HG03280 (cell line): ENCODE measurements at regions not wholly inside any gene's neighbourhood (a gene's known extent, or its start where the extent isn't known, plus 50 kb on each side); places are given as distances from the start of the nearest gene placed in this dataset.

Source experiments
- ATAC-seq: cut with Tn5 transposase; IDR thresholded peaks from one replicate; pipeline ENCODE4 v1.9.1; 2021; ENCODE audit warnings: mild to moderate bottlenecking, moderate library complexity; ENCODE audit not compliant: unreplicated experiment

DNA sequence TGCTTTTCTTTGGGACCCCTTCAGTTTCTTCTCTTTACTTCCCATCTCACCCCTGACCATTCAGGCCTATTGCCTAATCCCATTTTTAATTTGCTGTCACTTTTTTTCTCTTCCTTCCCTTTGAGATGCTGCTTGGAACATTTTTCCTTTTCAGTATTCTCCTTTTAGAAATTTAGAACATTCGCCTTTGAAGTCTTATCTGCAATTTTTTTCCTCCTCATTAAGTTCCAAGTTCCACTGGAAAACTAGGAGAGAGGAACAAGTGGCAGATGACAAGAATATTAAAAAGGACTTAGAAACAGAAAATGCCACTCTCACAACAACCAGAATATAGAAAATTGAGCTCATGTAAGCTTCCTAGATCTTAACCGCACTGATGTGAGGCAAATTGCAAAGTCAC, 126.6 kb downstream of the PSMG1 start:
- no peak for ATAC-seq

DNA sequence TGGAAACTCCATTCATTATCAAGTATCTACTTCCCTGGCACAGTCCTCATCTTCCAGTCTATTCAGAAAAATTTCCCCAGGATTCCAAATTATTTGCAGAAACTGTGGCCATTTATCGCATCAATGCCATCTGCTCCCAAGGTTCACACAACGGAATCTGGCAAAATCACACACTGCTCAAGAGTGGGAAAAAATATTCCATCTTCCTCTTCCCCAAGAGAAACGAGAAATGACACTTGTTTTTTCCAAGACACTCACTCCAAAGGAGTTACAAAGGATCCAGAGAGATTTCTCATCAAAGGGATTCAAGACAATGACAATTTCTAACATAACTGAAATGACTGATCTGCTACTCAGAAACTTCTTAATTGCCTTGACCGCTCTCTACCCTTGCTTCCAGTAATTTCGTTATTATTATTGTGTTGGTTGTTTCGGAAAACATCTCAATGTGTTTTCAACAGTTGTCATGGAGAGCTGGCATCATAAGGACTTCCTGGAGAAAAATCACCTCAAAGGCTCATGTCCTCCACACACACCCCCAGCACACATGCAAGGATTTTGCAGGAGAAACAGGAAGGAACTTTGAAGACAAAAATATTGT, 128.0 kb downstream of the PSMG1 start:
- ATAC-seq: no peak

- no peak for ATAC-seq
Measured at GRCh38 chr21:39054066-39054465, 129.2 kb downstream of the PSMG1 start.

GRCh38 chr21:39053126-39053525, 130.1 kb downstream of the PSMG1 start:
- ATAC-seq: no peak

DNA sequence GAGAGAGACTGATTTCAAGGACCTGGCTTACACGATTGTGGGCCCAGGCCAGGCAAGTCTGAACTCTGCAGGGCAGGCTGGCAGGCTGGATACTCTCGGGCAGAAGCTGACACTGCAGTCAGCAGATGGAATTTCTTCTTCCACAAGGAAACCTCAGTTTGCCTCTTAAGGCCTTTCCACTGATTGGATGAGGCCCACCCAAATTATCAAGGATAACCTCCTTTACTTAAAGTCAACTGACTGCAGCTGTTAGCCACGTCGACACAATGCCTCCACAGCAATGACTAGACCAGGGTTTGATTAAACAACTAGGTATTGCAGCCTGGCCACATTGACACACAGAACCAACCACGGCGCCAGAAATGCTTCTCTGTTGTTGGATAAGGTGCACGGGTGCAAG, 130.5 kb downstream of the PSMG1 start:
- no peak for ATAC-seq

DNA sequence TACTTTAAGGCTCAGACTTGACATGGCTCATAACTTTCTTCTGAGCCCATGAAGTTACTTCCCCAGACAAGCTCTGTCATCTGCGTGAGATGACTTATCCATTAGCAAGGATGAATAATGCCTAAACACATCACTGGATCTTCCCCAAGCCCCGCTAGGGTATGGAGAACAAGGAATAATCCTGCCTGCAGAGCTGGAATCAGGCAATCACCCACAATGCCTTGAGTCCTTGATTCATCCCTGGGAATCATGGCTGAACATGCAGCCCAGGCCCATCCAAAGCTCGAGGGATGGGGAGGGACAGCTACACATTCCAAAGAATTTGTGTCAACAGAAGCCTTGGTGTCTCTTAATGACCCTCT, 131.7 kb downstream of the PSMG1 start:
- ATAC-seq: no peak

- no peak for ATAC-seq
Measured at GRCh38 chr21:39050841-39051587, 132.2 kb downstream of the PSMG1 start.

- no peak for ATAC-seq
Measured at GRCh38 chr21:39048574-39048973, 134.7 kb downstream of the PSMG1 start.

GRCh38 chr21:39048064-39048463, 135.2 kb downstream of the PSMG1 start:
- no peak for ATAC-seq

DNA sequence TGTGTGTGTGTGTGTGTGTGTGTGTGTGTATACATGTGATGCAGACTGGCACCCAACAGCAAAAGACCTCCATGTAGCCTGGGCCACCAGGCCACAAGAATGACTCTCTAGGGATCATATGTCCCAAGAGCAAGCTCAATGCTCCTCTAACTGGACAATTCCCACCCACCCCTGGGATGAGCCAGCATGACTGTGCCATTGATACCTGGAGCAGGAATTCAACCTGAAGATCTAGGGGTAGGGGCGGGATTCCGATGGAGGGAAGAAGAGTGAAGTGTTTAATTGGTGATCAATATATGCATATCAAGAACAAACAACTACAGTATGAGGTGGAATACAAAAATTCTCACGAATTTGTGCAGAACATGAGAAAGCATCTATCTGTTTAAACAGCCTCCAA, 136.2 kb downstream of the PSMG1 start:
- ATAC-seq: no peak

GRCh38 chr21:39046236-39046916, 136.9 kb downstream of the PSMG1 start:
- no peak for ATAC-seq

DNA sequence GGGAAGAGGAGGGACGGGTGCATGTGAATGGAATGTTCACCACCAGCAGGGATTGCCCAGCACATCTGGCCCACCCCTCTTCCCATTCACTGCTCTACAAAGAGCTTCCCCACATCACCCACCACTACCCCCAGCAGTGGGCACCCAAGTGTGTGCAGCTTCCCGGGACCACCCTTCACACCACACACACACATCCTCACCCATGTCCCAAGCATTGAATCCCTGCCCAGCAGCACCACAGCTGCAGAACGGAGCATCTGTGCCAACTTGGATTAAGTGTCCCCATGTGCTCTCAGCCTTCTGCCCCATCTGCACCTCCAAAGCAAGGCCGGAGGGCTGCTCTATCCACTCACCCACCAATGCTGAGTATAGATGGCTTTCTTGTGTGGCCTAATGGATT, 141.4 kb downstream of the PSMG1 start:
- ATAC-seq: no peak

GRCh38 chr21:39040494-39041110, 142.6 kb downstream of the PSMG1 start:
- no peak for ATAC-seq

- ATAC-seq: no peak
Measured at GRCh38 chr21:39037807-39038405, 145.3 kb downstream of the PSMG1 start.

DNA sequence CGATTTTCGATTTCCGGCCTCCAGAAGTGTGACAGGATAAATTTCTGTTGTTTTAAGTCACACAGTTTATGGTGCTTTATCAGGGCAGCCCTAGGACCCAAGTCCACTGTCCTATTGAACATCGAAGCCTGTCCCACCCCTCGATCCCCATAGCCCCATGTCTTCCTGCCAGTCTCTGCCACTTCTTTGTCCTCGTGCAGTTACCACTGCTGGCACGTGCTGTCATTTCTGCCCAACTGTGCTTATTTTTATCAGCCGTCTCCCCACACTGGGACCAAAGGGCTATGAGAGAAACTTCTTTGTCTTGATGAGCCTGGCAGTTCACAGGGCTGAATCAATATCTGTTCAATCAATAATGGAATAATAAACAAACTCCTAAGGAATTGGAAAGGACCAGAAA, 146.7 kb downstream of the PSMG1 start:
- ATAC-seq: no peak

GRCh38 chr21:39034590-39035536, 148.4 kb downstream of the PSMG1 start:
- no peak for ATAC-seq

DNA sequence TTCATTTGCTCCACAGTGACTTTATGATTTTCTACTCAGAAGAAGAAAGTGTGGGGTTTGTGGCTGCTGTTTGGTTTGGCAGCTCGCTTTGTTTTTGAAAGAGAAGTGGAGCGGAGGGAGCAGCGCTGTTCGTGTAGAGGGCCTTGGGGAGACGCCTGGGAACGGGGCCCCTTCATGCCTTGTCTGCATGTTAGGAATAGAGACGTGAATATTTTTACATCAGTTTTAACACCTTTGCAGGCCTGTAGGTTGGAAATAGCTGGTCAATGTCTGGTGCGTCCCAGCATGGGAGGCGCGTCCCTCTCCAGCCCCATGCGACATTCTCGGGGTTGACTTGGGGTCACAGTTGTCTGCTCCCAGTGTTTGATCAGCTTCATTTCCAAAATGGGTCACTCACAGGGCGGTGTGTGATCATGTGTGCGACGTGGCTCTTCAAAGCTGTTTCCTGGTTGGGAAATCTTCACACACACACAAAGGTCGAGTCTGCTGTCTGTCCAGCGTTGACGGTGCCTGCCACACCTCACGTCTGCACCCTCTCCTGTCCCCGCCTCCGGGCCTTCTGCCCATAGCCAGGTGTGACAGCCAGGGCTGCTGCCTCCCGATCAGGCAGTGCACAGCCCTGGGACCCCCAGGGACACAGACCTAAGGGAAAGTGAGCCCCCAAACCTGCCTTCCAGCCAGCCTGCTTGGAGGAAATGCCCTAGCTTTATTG, 149.2 kb downstream of the PSMG1 start:
- ATAC-seq: no peak

DNA sequence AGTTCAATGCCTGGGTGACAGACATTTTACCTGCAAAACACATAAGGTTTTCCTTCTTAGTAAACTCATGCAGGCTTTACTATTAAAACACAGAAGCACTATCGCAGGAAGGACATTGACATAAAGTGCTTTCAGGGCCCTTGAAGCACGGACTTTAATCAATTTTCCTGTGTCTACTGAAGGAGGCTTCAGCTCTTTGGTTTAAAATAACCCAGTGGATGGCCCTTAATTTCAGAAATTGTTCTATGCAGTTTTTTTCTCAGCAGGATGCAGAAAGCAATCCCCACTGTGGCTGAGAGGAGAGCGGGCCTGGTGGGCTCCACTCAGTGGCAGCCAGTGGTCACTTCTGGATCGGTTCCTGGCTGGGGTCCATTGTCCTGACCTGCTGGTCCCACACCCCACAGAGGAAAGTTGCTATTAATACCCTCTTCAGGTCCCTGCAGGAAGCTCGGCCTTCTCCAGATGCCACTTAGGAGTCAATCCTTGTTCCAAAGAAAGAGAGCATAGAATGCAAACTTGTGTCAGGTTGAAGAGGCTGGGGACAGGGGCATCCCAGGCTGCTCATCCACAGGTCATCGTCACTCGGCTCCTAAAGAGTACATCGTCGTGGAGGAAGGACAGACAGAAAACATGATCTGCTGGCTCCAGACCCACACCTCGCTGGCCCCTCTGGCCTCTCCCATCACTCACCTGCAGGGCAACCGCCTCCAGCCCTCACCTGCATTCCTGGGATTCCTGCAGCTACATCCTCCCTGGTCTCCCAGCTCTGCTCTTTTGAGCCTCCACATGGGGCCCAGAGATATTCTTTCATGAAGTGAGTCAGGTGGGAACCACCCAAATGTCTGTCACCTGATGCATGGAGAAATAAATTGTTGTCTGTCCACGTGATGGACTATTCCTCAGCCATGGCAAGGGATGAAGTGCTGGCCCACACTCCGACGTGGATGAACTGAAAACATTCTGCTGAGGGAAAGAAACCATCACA, 153.1 kb downstream of the PSMG1 start:
- ATAC-seq: no peak
